ENCODE measurements at regions not wholly inside any gene's neighbourhood (a gene's known extent, or its start where the extent isn't known, plus 50 kb on each side); places are given as distances from the start of the nearest gene placed in this dataset.

DNA sequence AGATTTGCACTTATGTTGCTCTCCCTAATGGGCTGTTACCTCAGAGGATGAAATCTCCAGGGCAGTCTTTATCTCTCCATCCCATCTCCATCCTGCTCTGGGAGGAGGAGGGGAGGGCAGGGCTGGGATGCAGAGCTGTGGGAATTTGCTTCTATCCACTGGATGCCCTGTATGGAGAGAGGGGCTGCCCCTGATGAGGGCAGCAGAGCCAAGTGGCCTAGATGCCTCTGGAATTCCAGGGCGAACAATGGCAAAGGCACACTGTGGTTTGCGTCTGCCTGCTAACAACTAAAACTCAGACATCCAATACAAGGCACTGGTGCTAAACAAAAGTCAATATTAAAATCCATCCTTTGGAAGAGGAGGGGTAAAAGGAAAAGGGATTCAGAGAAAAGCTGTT, 165.1 kb downstream of the COG6 start:
- Histone ChIP-seq H3K27me3 (no peaks in the 10 kb centered on the region), H3K9me3 (no peaks in the 10 kb centered on the region), H3K4me3 (ENCODE audit: low read depth in 1 of 2, low read length in 1 of 2) (no peak overlapping the region), H3K4me1 (ENCODE audit: control insufficient read depth in 1 of 2, insufficient read depth in 1 of 2, low read depth in 1 of 2, low read length in 1 of 2) (no peaks in the 10 kb centered on the region), H3K27ac (no peak overlapping the region), H3K36me3 (no peaks in the 10 kb centered on the region)
- no peak for TF ChIP-seq CTCF (IDR thresholded peaks at IDR 0.05)

- TF ChIP-seq CTCF (IDR thresholded peaks at IDR 0.05), result no peak
- no peaks in the 10 kb centered on the region for H3K4me1 ChIP-seq (ENCODE audit: control insufficient read depth in 1 of 2, insufficient read depth in 1 of 2, low read depth in 1 of 2, low read length in 1 of 2)
- no peaks in the 10 kb centered on the region for H3K9me3 ChIP-seq
- H3K27ac ChIP-seq, result no peak overlapping the region
- no peak overlapping the region for H3K4me3 ChIP-seq (ENCODE audit: low read depth in 1 of 2, low read length in 1 of 2)
- no peaks in the 10 kb centered on the region for H3K27me3 ChIP-seq
- H3K36me3 ChIP-seq, result no peaks in the 10 kb centered on the region
These were observed 166.5 kb downstream of the COG6 start for GRCh38 chr13:39821977-39822376.

DNA sequence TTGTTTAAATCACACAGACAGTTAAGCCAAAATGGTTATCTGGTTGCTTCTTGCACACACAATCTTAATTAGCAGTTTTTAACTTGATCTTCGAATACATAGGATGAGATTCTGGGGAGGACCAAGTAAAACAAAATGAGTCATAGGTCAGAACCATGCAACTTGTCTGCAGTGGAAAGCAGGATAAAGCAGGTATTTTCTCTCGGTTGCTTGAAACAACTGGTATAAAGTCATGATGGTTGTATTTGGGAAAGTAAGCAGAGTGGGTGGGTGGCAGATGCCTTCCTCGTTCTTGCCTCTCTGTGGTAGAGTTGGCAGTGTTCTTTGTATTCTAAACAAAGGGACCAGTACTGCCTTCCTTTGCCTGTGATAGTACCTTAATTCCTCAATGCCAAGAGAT, 167.0 kb downstream of the COG6 start:
- no peaks in the 10 kb centered on the region for H3K36me3 ChIP-seq
- TF ChIP-seq CTCF (IDR thresholded peaks at IDR 0.05), result no peak
- no peaks in the 10 kb centered on the region for H3K4me1 ChIP-seq (ENCODE audit: control insufficient read depth in 1 of 2, insufficient read depth in 1 of 2, low read depth in 1 of 2, low read length in 1 of 2)

DNA sequence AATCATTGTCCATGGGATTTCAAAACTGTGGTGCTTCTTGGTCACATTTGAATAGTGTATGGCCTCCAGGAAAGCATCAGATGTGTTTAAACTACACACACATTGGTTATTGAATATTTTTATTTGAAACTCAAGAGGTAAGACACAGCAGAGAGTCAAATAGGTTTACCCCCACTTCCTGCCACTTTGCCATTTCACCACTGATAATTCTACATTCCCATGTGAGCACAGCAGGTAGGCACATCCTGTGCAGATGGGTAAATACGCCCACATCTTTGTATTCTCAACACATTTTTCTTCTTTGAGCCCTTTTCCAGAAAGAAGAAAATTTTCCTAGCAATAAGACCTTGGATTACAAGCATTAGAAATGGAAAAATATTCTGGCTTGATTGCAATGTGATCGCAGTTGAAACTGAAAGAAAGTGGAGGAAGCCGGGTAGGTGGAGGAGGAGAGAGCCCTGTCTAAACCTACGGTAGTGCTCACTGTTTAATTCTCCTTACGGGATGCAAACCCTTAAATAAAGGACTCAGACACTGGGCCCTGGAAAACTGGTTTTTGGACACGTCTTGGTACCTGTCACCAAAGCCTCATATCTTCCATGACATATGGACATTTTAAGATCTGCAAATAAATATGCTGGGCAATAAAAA, 167.7 kb downstream of the COG6 start:
- H3K9me3 ChIP-seq, result no peaks in the 10 kb centered on the region
- H3K36me3 ChIP-seq, result no peaks in the 10 kb centered on the region
- no peaks in the 10 kb centered on the region for H3K27me3 ChIP-seq
- H3K4me3 ChIP-seq (ENCODE audit: low read depth in 1 of 2, low read length in 1 of 2), result no peak overlapping the region
- TF ChIP-seq CTCF (IDR thresholded peaks at IDR 0.05), result no peak
- no peak overlapping the region for H3K27ac ChIP-seq
- no peaks in the 10 kb centered on the region for H3K4me1 ChIP-seq (ENCODE audit: control insufficient read depth in 1 of 2, insufficient read depth in 1 of 2, low read depth in 1 of 2, low read length in 1 of 2)

More for the DNA sequence above, 167.0 kb downstream of the COG6 start:
- Histone ChIP-seq H3K27me3 (no peaks in the 10 kb centered on the region), H3K9me3 (no peaks in the 10 kb centered on the region), H3K27ac (no peak overlapping the region), H3K4me3 (ENCODE audit: low read depth in 1 of 2, low read length in 1 of 2) (no peak overlapping the region)

GRCh38 chr13:39825886-39826285, 170.4 kb downstream of the COG6 start:
- Histone ChIP-seq H3K27ac (no peak overlapping the region), H3K4me3 (ENCODE audit: low read depth in 1 of 2, low read length in 1 of 2) (no peak overlapping the region), H3K9me3 (no peaks in the 10 kb centered on the region), H3K4me1 (ENCODE audit: control insufficient read depth in 1 of 2, insufficient read depth in 1 of 2, low read depth in 1 of 2, low read length in 1 of 2) (no peaks in the 10 kb centered on the region), H3K36me3 (no peaks in the 10 kb centered on the region), H3K27me3 (no peaks in the 10 kb centered on the region)
- TF ChIP-seq CTCF (IDR thresholded peaks at IDR 0.05), result no peak
